PC-3 (cell line): ENCODE measurements at regions not wholly inside any gene's neighbourhood (a gene's known extent, or its start where the extent isn't known, plus 50 kb on each side); places are given as distances from the start of the nearest gene placed in this dataset.

ENCODE experiments used
- ATAC-seq: fragments of 200-7000 bp; cut with Tn5 transposase; 2 replicates; pipeline ENCODE4 v1.9.1; 2020; ENCODE audit warnings: mild to moderate bottlenecking, moderate library complexity
- BruUV-seq: library from RNA; stranded (reverse); fragments of 400-500 nt; replicated peaks from 2 replicates; lab custom pipeline; 2021; lab: Mats Ljungman, UMichigan
- CTCF ChIA-PET: fragments of 300-600 bp; sonication (Branson Sonifier 250); formaldehyde crosslinking; loops from one replicate; lab custom pipeline; 2022; ENCODE audit warnings: antibody characterized with exemption; lab: Charles Lee
- POLR2A ChIA-PET: fragments of 300-600 bp; sonication (Branson Sonifier 250); formaldehyde crosslinking; loops from one replicate; lab custom pipeline; 2022; ENCODE audit warnings: antibody characterized with exemption; ENCODE audit not compliant: unreplicated experiment; lab: Charles Lee
- DNase-seq: peaks from one replicate; pipeline ENCODE4 v3.0.0-alpha.2; 2015
- H2AFZ ChIP-seq: fragments of 300-600 bp; sonication (generic); 2 replicates; pipeline ENCODE4 v1.6.0; 2016; ENCODE audit warnings: antibody characterized with exemption, low read length
- H3F3A ChIP-seq: fragments of 300-600 bp; sonication (generic); one replicate; pipeline ENCODE4 v1.6.0; 2017; ENCODE audit warnings: antibody characterized with exemption, low read length, control low read depth, mild to moderate bottlenecking; ENCODE audit not compliant: unreplicated experiment
- H3K27ac ChIP-seq: fragments of 300-600 bp; sonication (generic); 2 replicates; pipeline ENCODE4 v1.5.1; 2016; ENCODE audit warnings: mild to moderate bottlenecking, low read length
- H3K27me3 ChIP-seq: fragments of 300-600 bp; sonication (generic); 2 replicates; pipeline ENCODE4 v1.6.1; 2016; ENCODE audit warnings: low read length, mixed read lengths
- H3K36me3 ChIP-seq: fragments of 300-600 bp; sonication (generic); 2 replicates; pipeline ENCODE4 v1.6.1; 2016; ENCODE audit warnings: low read depth, mixed run types, low read length, mixed read lengths
- H3K4me1 ChIP-seq: fragments of 300-600 bp; sonication (generic); 2 replicates; pipeline ENCODE4 v1.5.1; 2016; ENCODE audit warnings: low read length; ENCODE audit not compliant: insufficient read depth
- H3K4me2 ChIP-seq: fragments of 300-600 bp; sonication (generic); 2 replicates; pipeline ENCODE4 v1.6.0; 2016; ENCODE audit warnings: low read length
- H3K4me3 ChIP-seq: fragments of 300-600 bp; sonication (generic); 2 replicates; pipeline ENCODE4 v1.5.1; 2016; ENCODE audit warnings: mild to moderate bottlenecking, low read length, mixed read lengths
- H3K79me2 ChIP-seq: fragments of 300-600 bp; sonication (generic); 2 replicates; pipeline ENCODE4 v1.6.1; 2017; ENCODE audit warnings: low read length, mixed read lengths
- H3K9ac ChIP-seq: fragments of 300-600 bp; sonication (generic); 2 replicates; pipeline ENCODE4 v1.6.0; 2016; ENCODE audit warnings: mild to moderate bottlenecking, low read length
- H3K9me2 ChIP-seq: fragments of 300-600 bp; sonication (generic); replicated peaks from 2 replicates; pipeline ENCODE4 v1.6.1; 2016; ENCODE audit warnings: mixed run types, low read length, mixed read lengths
- H3K9me3 ChIP-seq: fragments of 300-600 bp; sonication (generic); 2 replicates; pipeline ENCODE4 v1.6.1; 2016; ENCODE audit warnings: low read length, mixed read lengths
- H4K20me1 ChIP-seq: fragments of 300-600 bp; sonication (generic); 2 replicates; pipeline ENCODE4 v1.6.1; 2016; ENCODE audit warnings: low read length, mixed read lengths
- EZH2 ChIP-seq: fragments of 300-600 bp; sonication (generic); IDR thresholded peaks from one replicate; pipeline ENCODE4 v1.6.1; 2017; ENCODE audit warnings: antibody characterized with exemption, mild to moderate bottlenecking, low read length; ENCODE audit not compliant: unreplicated experiment
- EZH2phosphoT487 ChIP-seq: fragments of 300-600 bp; sonication (generic); IDR thresholded peaks from 2 replicates; pipeline ENCODE4 v1.6.1; 2018; ENCODE audit warnings: mild to moderate bottlenecking, antibody characterized with exemption, low read length, borderline replicate concordance
- intact Hi-C: fragments of 100-400 bp; cut with micrococcal nuclease; formaldehyde crosslinking; loops from 2 replicates; pipeline ENCODE4 v1.9.0; 2023
- TF ChIP-seq, protein P1 (sequence below): fragments of 300-600 bp; sonication (generic); conservative IDR thresholded peaks from 2 replicates; pipeline ENCODE4 v1.5.1; 2017; ENCODE audit warnings: antibody characterized with exemption, low read depth, mild to moderate bottlenecking, low read length

DNA sequence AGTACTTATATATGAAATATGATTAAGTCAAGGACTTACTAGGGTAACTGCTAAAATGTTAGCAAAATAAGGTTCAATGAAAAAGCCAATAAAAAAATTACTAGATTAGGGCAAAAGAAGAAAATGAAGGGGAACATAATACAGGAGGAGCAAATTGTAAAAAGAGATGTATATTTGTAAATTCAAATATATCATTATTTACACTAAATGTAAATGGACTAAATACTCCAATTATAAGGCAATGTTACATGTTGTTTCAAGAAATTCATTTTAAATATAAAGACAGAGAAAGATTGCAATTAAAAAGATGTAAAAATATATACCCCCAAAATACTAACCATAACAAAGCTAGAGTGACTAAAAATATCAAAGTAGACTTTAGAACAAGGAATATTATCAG lies 134.1 kb downstream of the EFHB start:
- Histone ChIP-seq H3K79me2 (no peaks in the 10 kb centered on the region), H3K27me3 (no peaks in the 10 kb centered on the region), H3K9me2 (no peaks in the 10 kb centered on the region), H3K36me3 (no peaks in the 10 kb centered on the region), H3K4me2 (no peak overlapping the region), H3K9me3 (0 out of 2 replicates have a peak, but pooled peaks cover 10% of the 10 kb centered on the region), H3F3A (no peaks in the 10 kb centered on the region), H4K20me1 (no peaks in the 10 kb centered on the region), H2AFZ (no peak overlapping the region), H3K27ac (no peak overlapping the region), H3K4me1 (no peaks in the 10 kb centered on the region), H3K9ac (no peak overlapping the region), H3K4me3 (no peak overlapping the region)
- intact Hi-C loops = no loop called here
- ChIA-PET CTCF (no interaction called here), POLR2A (no interaction called here)
- no peak for DNase-seq
- BruUV-seq = no TSS peak
- TF ChIP-seq EZH2phosphoT487 (no peak), EZH2 (no peak)
- TF ChIP-seq, protein P1, sequence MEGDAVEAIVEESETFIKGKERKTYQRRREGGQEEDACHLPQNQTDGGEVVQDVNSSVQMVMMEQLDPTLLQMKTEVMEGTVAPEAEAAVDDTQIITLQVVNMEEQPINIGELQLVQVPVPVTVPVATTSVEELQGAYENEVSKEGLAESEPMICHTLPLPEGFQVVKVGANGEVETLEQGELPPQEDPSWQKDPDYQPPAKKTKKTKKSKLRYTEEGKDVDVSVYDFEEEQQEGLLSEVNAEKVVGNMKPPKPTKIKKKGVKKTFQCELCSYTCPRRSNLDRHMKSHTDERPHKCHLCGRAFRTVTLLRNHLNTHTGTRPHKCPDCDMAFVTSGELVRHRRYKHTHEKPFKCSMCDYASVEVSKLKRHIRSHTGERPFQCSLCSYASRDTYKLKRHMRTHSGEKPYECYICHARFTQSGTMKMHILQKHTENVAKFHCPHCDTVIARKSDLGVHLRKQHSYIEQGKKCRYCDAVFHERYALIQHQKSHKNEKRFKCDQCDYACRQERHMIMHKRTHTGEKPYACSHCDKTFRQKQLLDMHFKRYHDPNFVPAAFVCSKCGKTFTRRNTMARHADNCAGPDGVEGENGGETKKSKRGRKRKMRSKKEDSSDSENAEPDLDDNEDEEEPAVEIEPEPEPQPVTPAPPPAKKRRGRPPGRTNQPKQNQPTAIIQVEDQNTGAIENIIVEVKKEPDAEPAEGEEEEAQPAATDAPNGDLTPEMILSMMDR = no peak
- no peak for ATAC-seq

- no peaks in the 10 kb centered on the region for H3K27me3 ChIP-seq
- TF ChIP-seq EZH2 (no peak), EZH2phosphoT487 (no peak)
- TF ChIP-seq, protein P1 = no peak
- H2AFZ ChIP-seq = no peak overlapping the region
- BruUV-seq = no TSS peak
- H3F3A ChIP-seq = no peaks in the 10 kb centered on the region
- DNase-seq = no peak
- no peak overlapping the region for H3K4me3 ChIP-seq
- H3K36me3 ChIP-seq = no peaks in the 10 kb centered on the region
- H3K4me1 ChIP-seq = no peaks in the 10 kb centered on the region
- ATAC-seq = no peak
- no peak overlapping the region for H3K4me2 ChIP-seq
- intact Hi-C loops = no loop called here
- H3K9me3 ChIP-seq = 0 out of 2 replicates have a peak, but pooled peaks cover 10% of the 10 kb centered on the region
- H3K9me2 ChIP-seq = no peaks in the 10 kb centered on the region
- H3K27ac ChIP-seq = no peak overlapping the region
- no peaks in the 10 kb centered on the region for H4K20me1 ChIP-seq
- ChIA-PET POLR2A (no interaction called here), CTCF (no interaction called here)
- H3K9ac ChIP-seq = no peak overlapping the region
- H3K79me2 ChIP-seq = no peaks in the 10 kb centered on the region
Observed at GRCh38 chr3:19799115-19799514, 134.9 kb downstream of the EFHB start.

- CTCF ChIA-PET = no interaction called here
- no peaks in the 10 kb centered on the region for H3K27me3 ChIP-seq
- no peak overlapping the region for H3K4me2 ChIP-seq
- H3K36me3 ChIP-seq = no peaks in the 10 kb centered on the region
- H3K79me2 ChIP-seq = no peaks in the 10 kb centered on the region
- no peaks in the 10 kb centered on the region for H3F3A ChIP-seq
- H3K27ac ChIP-seq = no peak overlapping the region
- no peaks in the 10 kb centered on the region for H4K20me1 ChIP-seq
- H3K4me3 ChIP-seq = no peak overlapping the region
- TF ChIP-seq EZH2 (no peak), EZH2phosphoT487 (no peak)
- TF ChIP-seq, protein P1 = no peak
- 0 out of 2 replicates have a peak, but pooled peaks cover 10% of the 10 kb centered on the region for H3K9me3 ChIP-seq
- POLR2A ChIA-PET = no interaction called here
- H2AFZ ChIP-seq = no peak overlapping the region
- no peak overlapping the region for H3K9ac ChIP-seq
- intact Hi-C loops = no loop called here
- ATAC-seq = no peak
- H3K4me1 ChIP-seq = no peaks in the 10 kb centered on the region
- BruUV-seq = no TSS peak
- no peaks in the 10 kb centered on the region for H3K9me2 ChIP-seq
- no peak for DNase-seq
Observed at GRCh38 chr3:19798324-19798723, 135.7 kb downstream of the EFHB start.
